ENCODE measurements at regions not wholly inside any gene's neighbourhood (a gene's known extent, or its start where the extent isn't known, plus 50 kb on each side); places are given as distances from the start of the nearest gene placed in this dataset.

DNA sequence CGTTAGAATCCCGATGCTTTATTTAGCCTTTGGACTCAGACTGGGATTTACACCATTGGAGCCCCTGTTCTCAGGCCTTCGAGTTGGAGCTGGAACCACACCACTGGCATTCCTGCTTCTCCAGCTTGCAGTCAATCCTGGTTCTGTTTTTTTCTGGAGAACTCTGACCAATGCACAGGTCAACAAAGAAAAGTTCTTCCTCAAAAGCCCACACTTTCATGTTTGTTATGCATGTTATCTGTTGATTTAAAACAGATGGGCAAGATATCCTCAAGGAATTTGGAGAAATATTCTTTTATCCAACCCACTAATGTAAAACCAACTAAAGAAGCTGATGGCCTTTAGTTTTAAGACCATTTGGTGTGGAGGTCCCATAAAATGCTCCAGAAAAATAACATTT is 205.7 kb downstream of the ANKRD60 start:
- Histone ChIP-seq H3K79me1 (ENCODE audit: low read depth, low read length) (no peaks in the 10 kb centered on the region), H4K20me1 (replicated peaks in 1 of 2; ENCODE audit: control insufficient read depth in 1 of 2, insufficient read depth in 2 of 2, low read length in 2 of 2) (no peaks in the 10 kb centered on the region), H3K4me1 (replicated peaks in 1 of 4; ENCODE audit: control insufficient read depth in 3 of 4, insufficient read depth in 4 of 4, low read length in 3 of 4) (no peaks in the 10 kb centered on the region; a peak in 1 of 7 replicates), H4K91ac (replicated peaks; ENCODE audit: insufficient read length, low read length) (no peak overlapping the region), H3K18ac (ENCODE audit: extremely low read depth, low read length) (no peak overlapping the region), H3K9me3 (ENCODE audit: insufficient read depth in 2 of 2, low read depth in 1 of 2, low read length in 1 of 2) (no peaks in the 10 kb centered on the region), H3K23ac (ENCODE audit: insufficient read length) (no peak overlapping the region), H3K4ac (replicated peaks; ENCODE audit: insufficient read length, low read depth, low read length) (no peak overlapping the region), H3K23me2 (ENCODE audit: low read depth, low read length) (0 out of 2 replicates have a peak, but pooled peaks cover 2% of the 10 kb centered on the region), H3K4me2 (ENCODE audit: insufficient read depth in 1 of 2, low read depth in 2 of 2, low read length in 2 of 2) (no peak overlapping the region), H3K9ac (replicated peaks in 1 of 4; ENCODE audit: extremely low read depth in 1 of 4, low read depth in 3 of 4, low read length in 3 of 4) (no peak overlapping the region), H4K5ac (ENCODE audit: insufficient read length, low read depth, low read length) (no peak overlapping the region), H2BK120ac (replicated peaks; ENCODE audit: low read depth, low read length) (no peak overlapping the region), H3K4me3 (ENCODE audit: extremely low read depth in 1 of 4, insufficient read depth in 2 of 4, low read depth in 3 of 4, low read length in 4 of 4) (no peak overlapping the region), H3K56ac (replicated peaks; ENCODE audit: insufficient read length, low read depth, low read length) (no peak overlapping the region), H2BK12ac (ENCODE audit: low read depth, low read length) (no peak overlapping the region), H2BK20ac (ENCODE audit: low read length) (no peak overlapping the region), H3K27me3 (replicated peaks in 1 of 4; ENCODE audit: control insufficient read depth in 3 of 4, extremely low read depth in 1 of 4, insufficient read depth in 3 of 4, low read length in 3 of 4) (no peaks in the 10 kb centered on the region; a peak in 1 of 7 replicates), H2AK5ac (ENCODE audit: low read depth, low read length) (no peak overlapping the region), H3K79me2 (ENCODE audit: control insufficient read depth in 1 of 2, insufficient read depth in 2 of 2, low read length in 2 of 2) (no peaks in the 10 kb centered on the region), H3K36me3 (ENCODE audit: control insufficient read depth in 2 of 4, insufficient read depth in 4 of 4, low read length in 3 of 4) (no peaks in the 10 kb centered on the region), H3K14ac (ENCODE audit: insufficient read length) (no peak overlapping the region), H2BK15ac (ENCODE audit: low read length) (no peak overlapping the region), H2BK5ac (ENCODE audit: low read depth, low read length) (no peak overlapping the region), H2AFZ (ENCODE audit: low read length) (no peak overlapping the region), H4K8ac (ENCODE audit: extremely low read depth, insufficient read depth, low read length) (no peak overlapping the region), H3K27ac (ENCODE audit: low read depth, low read length) (no peak overlapping the region)
- POLR2A ChIA-PET (ENCODE audit: partially characterized antibody): no interaction called here
- CTCF ChIA-PET (ENCODE audit: partially characterized antibody): interaction anchor here (1.3 kb wide), 1 partner anchor 65 kb away, joined by 4 read pairs; no protein-coding TSS in a partner anchor
- TF ChIP-seq SIX5 (IDR thresholded peaks at IDR 0.05; ENCODE audit: low read depth, low read length): no peak
- TF ChIP-seq RNF2 (IDR thresholded peaks at IDR 0.05; ENCODE audit: borderline replicate concordance, low read depth, low read length, missing control alignments, poor library complexity, severe bottlenecking): no peak
- TF ChIP-seq CREB1 (IDR thresholded peaks at IDR 0.05): no peak
- no peak for TF ChIP-seq EZH2 (IDR thresholded peaks at IDR 0.05; ENCODE audit: low read depth, low read length, severe bottlenecking)
- no peak for TF ChIP-seq CBX5 (IDR thresholded peaks at IDR 0.05; ENCODE audit: low read depth, low read length)
- no peak for TF ChIP-seq GABPA (IDR thresholded peaks at IDR 0.05; ENCODE audit: borderline replicate concordance, insufficient read depth, low read length)
- TF ChIP-seq CEBPB (IDR thresholded peaks at IDR 0.05; ENCODE audit: low read depth, low read length): no peak
- FAIRE-seq: no peak
- 93% methylated on average over 3 of the region's 3 CpGs; no CpG with 5 or more reads in 1 of the 2 experiments for WGBS, 2 experiments (ENCODE audit: extremely low coverage in 1 of 2, insufficient coverage in 1 of 2, insufficient read length in 1 of 2, insufficient replicate concordance in 2 of 2, low coverage in 1 of 2, low lambda C conversion rate in 2 of 2, missing lambda C conversion rate in 1 of 2)
- DNase-seq (ENCODE audit: low read depth in 1 of 2, low spot score in 2 of 2): no peak

Measured in H1 (cell line).